ENCODE measurements at regions not wholly inside any gene's neighbourhood (a gene's known extent, or its start where the extent isn't known, plus 50 kb on each side); places are given as distances from the start of the nearest gene placed in this dataset.
"Not testable (repeated sequence)": the region's sequence is repeated elsewhere in the genome, so short reads cannot be mapped to it uniquely, and the experiment has no call there.

- intact Hi-C loops (cut with micrococcal nuclease; ENCODE audit: unreplicated experiment), result no loop called here
- Histone ChIP-seq H3K9me3 (ENCODE audit: insufficient read depth, low read depth) (no peaks in the 10 kb centered on the region), H3K36me3 (ENCODE audit: low read depth) (no peaks in the 10 kb centered on the region), H3K27me3 (ENCODE audit: insufficient read depth, low read depth) (peaks cover 51% of the 10 kb centered on the region), H4K20me1 (ENCODE audit: insufficient read depth) (no peaks in the 10 kb centered on the region), H3K4me2 (no peak overlapping the region), H2AFZ (no peak overlapping the region), H3K4me3 (no peak overlapping the region), H3K9me2 (ENCODE audit: insufficient read depth) (no peaks in the 10 kb centered on the region), H3K27ac (no peak overlapping the region), H3K4me1 (replicated peaks; ENCODE audit: insufficient read depth) (no peaks in the 10 kb centered on the region), H3K79me2 (ENCODE audit: low read depth) (no peaks in the 10 kb centered on the region), H3F3A (ENCODE audit: insufficient read depth, low read depth) (no peaks in the 10 kb centered on the region)
- TF ChIP-seq, protein P1, sequence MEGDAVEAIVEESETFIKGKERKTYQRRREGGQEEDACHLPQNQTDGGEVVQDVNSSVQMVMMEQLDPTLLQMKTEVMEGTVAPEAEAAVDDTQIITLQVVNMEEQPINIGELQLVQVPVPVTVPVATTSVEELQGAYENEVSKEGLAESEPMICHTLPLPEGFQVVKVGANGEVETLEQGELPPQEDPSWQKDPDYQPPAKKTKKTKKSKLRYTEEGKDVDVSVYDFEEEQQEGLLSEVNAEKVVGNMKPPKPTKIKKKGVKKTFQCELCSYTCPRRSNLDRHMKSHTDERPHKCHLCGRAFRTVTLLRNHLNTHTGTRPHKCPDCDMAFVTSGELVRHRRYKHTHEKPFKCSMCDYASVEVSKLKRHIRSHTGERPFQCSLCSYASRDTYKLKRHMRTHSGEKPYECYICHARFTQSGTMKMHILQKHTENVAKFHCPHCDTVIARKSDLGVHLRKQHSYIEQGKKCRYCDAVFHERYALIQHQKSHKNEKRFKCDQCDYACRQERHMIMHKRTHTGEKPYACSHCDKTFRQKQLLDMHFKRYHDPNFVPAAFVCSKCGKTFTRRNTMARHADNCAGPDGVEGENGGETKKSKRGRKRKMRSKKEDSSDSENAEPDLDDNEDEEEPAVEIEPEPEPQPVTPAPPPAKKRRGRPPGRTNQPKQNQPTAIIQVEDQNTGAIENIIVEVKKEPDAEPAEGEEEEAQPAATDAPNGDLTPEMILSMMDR (conservative IDR thresholded peaks at IDR 0.05), result no peak
- CTCF ChIA-PET, result no interaction called here
- POLR2A ChIA-PET (ENCODE audit: unreplicated experiment), result no interaction called here
- no TSS peak for BruUV-seq (replicated peaks)
- no peak for DNase-seq
Measured at GRCh38 chr13:112270951-112271350, 105.2 kb upstream of the SPACA7 start.

DNA sequence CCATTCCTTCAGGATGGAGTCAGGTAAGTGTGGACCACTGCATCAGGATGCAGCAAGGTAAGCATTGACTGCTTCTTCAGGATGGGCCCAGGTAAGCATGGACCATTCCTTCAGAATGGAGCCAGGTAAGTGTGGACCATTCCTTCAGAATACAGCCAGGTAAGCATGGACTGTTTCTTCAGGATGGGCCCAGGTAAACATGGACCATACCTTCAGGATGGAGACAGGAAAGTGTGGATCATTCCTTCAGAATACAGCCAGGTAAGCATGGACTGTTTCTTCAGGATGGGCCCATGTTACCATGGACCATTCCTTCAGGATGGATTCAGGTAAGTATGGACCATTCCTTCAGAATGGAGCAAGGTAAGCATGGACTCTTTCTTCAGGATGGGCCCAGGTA is 89.4 kb upstream of the SPACA7 start:
- H3K27ac ChIP-seq; H3K4me2 ChIP-seq; POLR2A ChIA-PET (ENCODE audit: unreplicated experiment); H3K27me3 ChIP-seq (ENCODE audit: insufficient read depth, low read depth); H3K36me3 ChIP-seq (ENCODE audit: low read depth); H4K20me1 ChIP-seq (ENCODE audit: insufficient read depth); H3K79me2 ChIP-seq (ENCODE audit: low read depth); H3K4me1 ChIP-seq (replicated peaks; ENCODE audit: insufficient read depth); H3F3A ChIP-seq (ENCODE audit: insufficient read depth, low read depth); H3K9me3 ChIP-seq (ENCODE audit: insufficient read depth, low read depth); intact Hi-C loops (cut with micrococcal nuclease; ENCODE audit: unreplicated experiment); H3K4me3 ChIP-seq; DNase-seq; H3K9me2 ChIP-seq (ENCODE audit: insufficient read depth); H2AFZ ChIP-seq; CTCF ChIA-PET; BruUV-seq (replicated peaks): not testable (repeated sequence)

DNA sequence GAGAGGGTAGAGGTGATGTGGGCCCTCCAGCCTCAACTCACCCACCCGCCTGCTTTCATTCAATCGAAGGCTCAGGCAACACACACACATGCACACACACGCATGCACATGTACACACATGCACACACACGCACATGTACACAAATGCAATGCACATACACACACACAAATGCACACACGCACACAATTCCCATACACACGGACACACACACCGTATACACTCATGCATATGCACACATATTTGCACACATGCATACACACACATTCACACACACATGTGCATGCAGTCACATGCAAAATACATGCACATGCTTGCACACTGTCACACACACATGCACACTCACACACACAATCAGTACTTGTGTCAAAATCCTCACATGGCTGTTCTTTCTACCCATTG is 55.9 kb upstream of the SPACA7 start:
- DNase-seq, result no peak
- no peak overlapping the region for H2AFZ ChIP-seq

DNA sequence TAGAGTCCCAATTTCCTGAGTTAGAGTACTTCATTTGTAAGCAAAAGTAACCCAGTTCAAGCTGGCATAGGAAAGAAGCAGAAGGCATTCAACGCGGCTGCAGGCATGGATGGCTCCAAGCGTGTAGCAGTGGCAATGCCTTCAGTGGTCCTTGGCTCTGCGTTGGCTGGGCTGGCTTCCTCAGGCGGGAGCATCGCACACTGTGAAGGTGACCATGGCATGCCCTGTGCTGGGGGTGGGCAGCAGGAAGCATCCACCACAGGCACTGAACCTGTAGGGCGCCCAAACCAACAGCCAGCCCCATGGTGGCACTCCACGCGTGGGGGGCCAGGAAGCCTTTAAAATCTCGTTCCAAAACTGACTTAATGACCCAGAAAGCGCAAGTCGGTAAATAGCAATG is 53.6 kb upstream of the SPACA7 start:
- Histone ChIP-seq H3K79me2 (ENCODE audit: low read depth) (no peaks in the 10 kb centered on the region), H3F3A (ENCODE audit: insufficient read depth, low read depth) (no peaks in the 10 kb centered on the region), H4K20me1 (ENCODE audit: insufficient read depth) (no peaks in the 10 kb centered on the region), H3K36me3 (ENCODE audit: low read depth) (no peaks in the 10 kb centered on the region), H3K27ac (no peak overlapping the region), H3K27me3 (ENCODE audit: insufficient read depth, low read depth) (peaks cover 84% of the 10 kb centered on the region), H3K4me2 (no peak overlapping the region), H3K4me1 (replicated peaks; ENCODE audit: insufficient read depth) (no peaks in the 10 kb centered on the region), H2AFZ (no peak overlapping the region), H3K9me2 (ENCODE audit: insufficient read depth) (no peaks in the 10 kb centered on the region), H3K9me3 (ENCODE audit: insufficient read depth, low read depth) (no peaks in the 10 kb centered on the region), H3K4me3 (no peak overlapping the region)
- DNase-seq, result no peak
- ChIA-PET POLR2A (ENCODE audit: unreplicated experiment) (no interaction called here), CTCF (no interaction called here)
- BruUV-seq (replicated peaks), result no TSS peak
- intact Hi-C loops (cut with micrococcal nuclease; ENCODE audit: unreplicated experiment), result no loop called here
- TF ChIP-seq, protein P1 (conservative IDR thresholded peaks at IDR 0.05), result no peak
- no peak for TF ChIP-seq EZH2 (IDR thresholded peaks at IDR 0.05; ENCODE audit: low read depth)

More for the DNA sequence above, 55.9 kb upstream of the SPACA7 start:
- H3K4me3 ChIP-seq, result no peak overlapping the region
- no peak overlapping the region for H3K27ac ChIP-seq
- ChIA-PET POLR2A (ENCODE audit: unreplicated experiment) (no interaction called here), CTCF (no interaction called here)
- no peaks in the 10 kb centered on the region for H3F3A ChIP-seq (ENCODE audit: insufficient read depth, low read depth)
- no peaks in the 10 kb centered on the region for H3K36me3 ChIP-seq (ENCODE audit: low read depth)
- intact Hi-C loops (cut with micrococcal nuclease; ENCODE audit: unreplicated experiment), result no loop called here
- H3K27me3 ChIP-seq (ENCODE audit: insufficient read depth, low read depth), result peaks cover 64% of the 10 kb centered on the region
- H3K79me2 ChIP-seq (ENCODE audit: low read depth), result no peaks in the 10 kb centered on the region
- H3K4me2 ChIP-seq, result no peak overlapping the region
- no peaks in the 10 kb centered on the region for H3K4me1 ChIP-seq (replicated peaks; ENCODE audit: insufficient read depth)
- no peak for TF ChIP-seq EZH2 (IDR thresholded peaks at IDR 0.05; ENCODE audit: low read depth)
- TF ChIP-seq, protein P1 (conservative IDR thresholded peaks at IDR 0.05), result no peak
- no peaks in the 10 kb centered on the region for H3K9me2 ChIP-seq (ENCODE audit: insufficient read depth)
- BruUV-seq (replicated peaks), result no TSS peak
- H3K9me3 ChIP-seq (ENCODE audit: insufficient read depth, low read depth), result no peaks in the 10 kb centered on the region
- no peaks in the 10 kb centered on the region for H4K20me1 ChIP-seq (ENCODE audit: insufficient read depth)

Measured in PC-9 (cell line).